PC-3 (cell line): ENCODE measurements at regions not wholly inside any gene's neighbourhood (a gene's known extent, or its start where the extent isn't known, plus 50 kb on each side); places are given as distances from the start of the nearest gene placed in this dataset.

Source experiments
- CTCF ChIP-seq: fragments of 300-600 bp; sonication (generic); conservative IDR thresholded peaks from 2 replicates; pipeline ENCODE4 v1.5.1; 2017; ENCODE audit warnings: antibody characterized with exemption, low read depth, mild to moderate bottlenecking, low read length
- EZH2 ChIP-seq: fragments of 300-600 bp; sonication (generic); IDR thresholded peaks from one replicate; pipeline ENCODE4 v1.6.1; 2017; ENCODE audit warnings: antibody characterized with exemption, mild to moderate bottlenecking, low read length; ENCODE audit not compliant: unreplicated experiment
- EZH2phosphoT487 ChIP-seq: fragments of 300-600 bp; sonication (generic); IDR thresholded peaks from 2 replicates; pipeline ENCODE4 v1.6.1; 2018; ENCODE audit warnings: mild to moderate bottlenecking, antibody characterized with exemption, low read length, borderline replicate concordance

- TF ChIP-seq CTCF (no peak), EZH2 (no peak), EZH2phosphoT487 (no peak)
Measured at GRCh38 chr9:101846161-101846560, 107.7 kb upstream of the GRIN3A start.
